ENCODE measurements at regions not wholly inside any gene's neighbourhood (a gene's known extent, or its start where the extent isn't known, plus 50 kb on each side); places are given as distances from the start of the nearest gene placed in this dataset.

DNA sequence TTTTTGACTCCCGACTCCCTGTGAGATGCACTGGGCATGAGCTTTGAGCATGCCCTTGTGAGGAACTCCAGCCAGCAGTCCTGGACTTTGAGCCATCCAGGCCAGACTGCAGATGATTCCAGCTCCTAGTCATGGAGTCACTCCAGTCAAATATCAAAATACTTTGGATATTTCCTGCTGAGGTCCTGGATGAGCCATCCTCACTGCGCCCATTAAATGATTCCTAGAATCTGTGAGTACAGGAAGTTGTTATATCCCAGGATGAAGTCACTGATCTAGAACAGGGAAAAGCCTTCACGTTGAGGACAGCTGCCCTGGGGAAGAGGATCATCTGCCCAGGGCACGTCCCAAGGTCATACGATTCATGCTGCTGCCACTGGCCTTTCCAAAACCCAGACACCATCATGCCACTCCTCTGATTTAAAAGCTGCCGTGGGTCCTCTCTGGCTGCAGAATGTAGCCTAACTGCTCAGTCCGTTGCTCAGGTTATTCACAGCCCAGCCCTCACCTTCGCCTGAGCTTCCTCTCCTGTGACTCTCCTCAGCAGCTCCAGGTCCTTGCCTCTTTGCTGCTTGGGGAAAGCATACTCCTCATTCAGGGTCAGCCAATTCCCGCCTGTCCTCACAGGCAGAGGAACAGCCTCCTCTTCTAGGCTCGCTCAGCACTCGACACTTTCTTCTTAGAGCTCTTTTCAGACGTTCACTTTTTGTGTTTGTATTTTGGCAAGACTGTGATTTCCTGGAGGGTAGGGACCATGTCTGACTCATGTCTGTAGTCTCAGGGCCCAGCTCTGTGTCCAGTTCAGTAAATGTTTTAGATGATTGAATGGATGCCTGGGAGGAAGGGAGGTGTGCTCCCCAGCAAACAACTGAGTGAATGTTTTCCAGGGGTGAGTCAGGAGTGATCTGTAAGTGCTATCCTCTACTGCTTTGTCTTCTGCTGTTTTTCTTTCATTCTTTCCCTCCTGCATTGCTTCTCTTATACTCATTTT lies 157.8 kb downstream of the SNX10 start:
- Mint-ChIP-seq H3K4me1 (peaks cover 26% of the 10 kb centered on the region), H3K36me3 (peaks cover 7% of the 10 kb centered on the region), H3K9me3 (no peaks in the 10 kb centered on the region), H3K27ac (no peak overlapping the region), H3K4me3 (no peak overlapping the region), H3K27me3 (ENCODE audit: insufficient read depth, low read depth) (no peaks in the 10 kb centered on the region)
- H4K20me1 ChIP-seq (ENCODE audit: low read depth): no peaks in the 10 kb centered on the region
- H3K27me3 ChIP-seq: no peaks in the 10 kb centered on the region
- H3K4me2 ChIP-seq: no peak overlapping the region
- no peak for TF ChIP-seq EZH2phosphoT487 (IDR thresholded peaks at IDR 0.05)
- TF ChIP-seq, protein P1, sequence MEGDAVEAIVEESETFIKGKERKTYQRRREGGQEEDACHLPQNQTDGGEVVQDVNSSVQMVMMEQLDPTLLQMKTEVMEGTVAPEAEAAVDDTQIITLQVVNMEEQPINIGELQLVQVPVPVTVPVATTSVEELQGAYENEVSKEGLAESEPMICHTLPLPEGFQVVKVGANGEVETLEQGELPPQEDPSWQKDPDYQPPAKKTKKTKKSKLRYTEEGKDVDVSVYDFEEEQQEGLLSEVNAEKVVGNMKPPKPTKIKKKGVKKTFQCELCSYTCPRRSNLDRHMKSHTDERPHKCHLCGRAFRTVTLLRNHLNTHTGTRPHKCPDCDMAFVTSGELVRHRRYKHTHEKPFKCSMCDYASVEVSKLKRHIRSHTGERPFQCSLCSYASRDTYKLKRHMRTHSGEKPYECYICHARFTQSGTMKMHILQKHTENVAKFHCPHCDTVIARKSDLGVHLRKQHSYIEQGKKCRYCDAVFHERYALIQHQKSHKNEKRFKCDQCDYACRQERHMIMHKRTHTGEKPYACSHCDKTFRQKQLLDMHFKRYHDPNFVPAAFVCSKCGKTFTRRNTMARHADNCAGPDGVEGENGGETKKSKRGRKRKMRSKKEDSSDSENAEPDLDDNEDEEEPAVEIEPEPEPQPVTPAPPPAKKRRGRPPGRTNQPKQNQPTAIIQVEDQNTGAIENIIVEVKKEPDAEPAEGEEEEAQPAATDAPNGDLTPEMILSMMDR (IDR thresholded peaks at IDR 0.05): no peak
- no peak for TF ChIP-seq EZH2 (IDR thresholded peaks at IDR 0.05)
- no peaks in the 10 kb centered on the region for H3K9me3 ChIP-seq (ENCODE audit: low read depth)
- DNase-seq (ENCODE audit: low spot score): no peak
- H3K4me1 ChIP-seq: peaks cover 10% of the 10 kb centered on the region
- H2AFZ ChIP-seq (replicated peaks): no peak overlapping the region
- H3K27ac ChIP-seq: no peak overlapping the region
- H3K36me3 ChIP-seq: no peaks in the 10 kb centered on the region
- no peak overlapping the region for H3K4me3 ChIP-seq
- H3F3A ChIP-seq (ENCODE audit: low read depth): no peaks in the 10 kb centered on the region
- H3K79me2 ChIP-seq (ENCODE audit: low read depth): no peaks in the 10 kb centered on the region
- H3K9ac ChIP-seq: no peak overlapping the region

DNA sequence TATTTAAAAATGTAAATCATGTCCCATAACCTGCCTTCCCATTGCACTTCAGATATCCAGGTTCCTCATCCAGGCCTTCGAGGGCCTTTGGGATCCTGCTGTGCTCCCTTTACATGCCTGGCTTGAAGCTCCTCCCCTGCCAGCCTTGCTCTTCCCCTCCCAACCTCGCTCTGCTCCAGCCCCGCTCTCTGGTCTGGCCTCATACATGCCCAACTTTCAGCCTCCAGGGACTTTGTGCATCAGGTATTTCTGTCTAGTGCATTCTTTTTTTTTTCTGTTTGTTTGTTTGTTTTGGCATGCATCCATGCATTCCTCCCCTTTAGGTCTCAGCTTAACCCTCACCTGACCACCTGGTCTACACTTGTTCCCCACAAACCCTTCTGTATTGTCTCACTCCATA lies 160.3 kb downstream of the SNX10 start:
- H3K4me1 Mint-ChIP-seq: peaks cover 24% of the 10 kb centered on the region
- peak; percentile 53 for DNase-seq (ENCODE audit: low spot score)
- H3K4me1 ChIP-seq: peaks cover 10% of the 10 kb centered on the region

DNA sequence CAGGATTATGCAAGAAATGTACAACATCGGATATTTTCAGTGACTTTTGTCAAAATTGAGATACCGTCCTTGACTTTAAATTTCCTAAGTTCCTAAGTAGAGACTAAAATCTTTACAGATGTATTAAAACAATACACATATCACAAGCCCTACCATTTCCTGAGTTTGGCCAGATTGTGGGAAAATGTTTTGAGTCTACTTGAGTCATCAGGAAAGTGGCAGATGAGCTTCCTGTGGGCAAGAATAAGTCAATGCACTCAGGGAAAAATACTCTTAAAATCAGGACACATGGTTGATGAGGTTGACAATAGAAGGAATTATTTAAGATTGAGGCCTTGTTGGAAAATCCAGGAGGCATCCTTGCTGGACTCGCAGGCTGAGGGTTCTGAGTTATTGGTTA lies 162.5 kb downstream of the SNX10 start:
- Histone ChIP-seq H3F3A (ENCODE audit: low read depth) (no peaks in the 10 kb centered on the region), H3K9me3 (ENCODE audit: low read depth) (no peaks in the 10 kb centered on the region), H3K9ac (no peak overlapping the region), H3K4me3 (no peak overlapping the region), H3K27ac (no peak overlapping the region), H2AFZ (replicated peaks) (no peak overlapping the region), H3K4me1 (peaks cover 10% of the 10 kb centered on the region), H3K79me2 (ENCODE audit: low read depth) (no peaks in the 10 kb centered on the region), H3K4me2 (no peak overlapping the region), H3K27me3 (no peaks in the 10 kb centered on the region), H3K36me3 (no peaks in the 10 kb centered on the region), H4K20me1 (ENCODE audit: low read depth) (no peaks in the 10 kb centered on the region)
- Mint-ChIP-seq H3K9me3 (no peaks in the 10 kb centered on the region), H3K27me3 (ENCODE audit: insufficient read depth, low read depth) (peaks cover 3% of the 10 kb centered on the region), H3K4me3 (no peak overlapping the region), H3K36me3 (no peaks in the 10 kb centered on the region), H3K4me1 (peaks cover 21% of the 10 kb centered on the region), H3K27ac (no peak overlapping the region)
- no peak for TF ChIP-seq EZH2 (IDR thresholded peaks at IDR 0.05)
- no peak for TF ChIP-seq EZH2phosphoT487 (IDR thresholded peaks at IDR 0.05)
- TF ChIP-seq, protein P1 (IDR thresholded peaks at IDR 0.05): no peak
- no peak for DNase-seq (ENCODE audit: low spot score)

More for the DNA sequence above, 160.3 kb downstream of the SNX10 start:
- no peaks in the 10 kb centered on the region for H3K9me3 ChIP-seq (ENCODE audit: low read depth)
- Mint-ChIP-seq H3K9me3 (no peaks in the 10 kb centered on the region), H3K36me3 (peaks cover under 1% of the 10 kb centered on the region), H3K27ac (no peak overlapping the region), H3K4me3 (no peak overlapping the region), H3K27me3 (ENCODE audit: insufficient read depth, low read depth) (no peaks in the 10 kb centered on the region)
- peak overlapping the region; percentile 24 for H2AFZ ChIP-seq (replicated peaks)
- no peaks in the 10 kb centered on the region for H3F3A ChIP-seq (ENCODE audit: low read depth)
- no peak overlapping the region for H3K4me2 ChIP-seq
- TF ChIP-seq, protein P1 (IDR thresholded peaks at IDR 0.05): no peak
- no peak for TF ChIP-seq EZH2phosphoT487 (IDR thresholded peaks at IDR 0.05)
- TF ChIP-seq EZH2 (IDR thresholded peaks at IDR 0.05): no peak
- no peak overlapping the region for H3K27ac ChIP-seq
- H3K27me3 ChIP-seq: no peaks in the 10 kb centered on the region
- no peaks in the 10 kb centered on the region for H4K20me1 ChIP-seq (ENCODE audit: low read depth)
- H3K9ac ChIP-seq: no peak overlapping the region
- no peak overlapping the region for H3K4me3 ChIP-seq
- no peaks in the 10 kb centered on the region for H3K79me2 ChIP-seq (ENCODE audit: low read depth)
- H3K36me3 ChIP-seq: no peaks in the 10 kb centered on the region

Measured in neural progenitor cell (in vitro differentiated cells).